AG04449 (cell line): ENCODE measurements at regions not wholly inside any gene's neighbourhood (a gene's known extent, or its start where the extent isn't known, plus 50 kb on each side); places are given as distances from the start of the nearest gene placed in this dataset.

Experiments
- CTCF ChIA-PET: fragments of 350-600 bp; formaldehyde crosslinking; extraction: SDS; loops from one replicate; lab custom pipeline; 2021; ENCODE audit warnings: antibody characterized with exemption; lab: Yijun Ruan, JAX
- POLR2A ChIA-PET: fragments of 400-600, 350-600 bp; formaldehyde crosslinking; extraction: SDS; loops from one replicate; lab custom pipeline; 2020; ENCODE audit warnings: antibody characterized with exemption, inconsistent platforms; lab: Yijun Ruan, JAX
- DNase-seq: peaks from one replicate; pipeline ENCODE4 v3.0.0-alpha.2; 2010; ENCODE audit warnings: low read depth, low spot score
- H3K4me3 ChIP-seq: 2 replicates; pipeline ENCODE4 v1.5.1; 2011; ENCODE audit warnings: low read depth, mild to moderate bottlenecking, control low read depth, low read length
- CTCF ChIP-seq: IDR thresholded peaks from one replicate; pipeline ENCODE4 v1.5.1; 2011; ENCODE audit warnings: mild to moderate bottlenecking, moderate library complexity, low read length, control low read depth, inconsistent platforms; ENCODE audit not compliant: insufficient read depth; ENCODE audit errors: missing control alignments

GRCh38 chr1:83024251-83024767 lies 974.6 kb downstream of the TTLL7 start:
- TF ChIP-seq CTCF = no peak
- H3K4me3 ChIP-seq = no peak overlapping the region
- DNase-seq = no peak
- ChIA-PET POLR2A (no interaction called here), CTCF (no interaction called here)

GRCh38 chr1:83023212-83023611 lies 975.7 kb downstream of the TTLL7 start:
- ChIA-PET CTCF (no interaction called here), POLR2A (no interaction called here)
- no peak for DNase-seq
- no peak for TF ChIP-seq CTCF
- H3K4me3 ChIP-seq = no peak overlapping the region

- ChIA-PET POLR2A (no interaction called here), CTCF (no interaction called here)
- no peak for TF ChIP-seq CTCF
- no peak for DNase-seq
- H3K4me3 ChIP-seq = no peak overlapping the region
Observed at GRCh38 chr1:83022206-83022605, 976.7 kb downstream of the TTLL7 start.

- CTCF ChIA-PET = no interaction called here
- DNase-seq = no peak
- POLR2A ChIA-PET = no interaction called here
- no peak for TF ChIP-seq CTCF
- no peak overlapping the region for H3K4me3 ChIP-seq
Observed at GRCh38 chr1:83017701-83018100, 981.2 kb downstream of the TTLL7 start.

- CTCF ChIA-PET = no interaction called here
- no peak overlapping the region for H3K4me3 ChIP-seq
- no peak for DNase-seq
- no peak for TF ChIP-seq CTCF
- POLR2A ChIA-PET = no interaction called here
Observed at GRCh38 chr1:83017276-83017675, 981.7 kb downstream of the TTLL7 start.

- POLR2A ChIA-PET = no interaction called here
- CTCF ChIA-PET = no interaction called here
- H3K4me3 ChIP-seq = no peak overlapping the region
- no peak for DNase-seq
- no peak for TF ChIP-seq CTCF
Observed at GRCh38 chr1:83016354-83016849, 982.5 kb downstream of the TTLL7 start.
